ENCODE measurements at regions not wholly inside any gene's neighbourhood (a gene's known extent, or its start where the extent isn't known, plus 50 kb on each side); places are given as distances from the start of the nearest gene placed in this dataset.

DNA sequence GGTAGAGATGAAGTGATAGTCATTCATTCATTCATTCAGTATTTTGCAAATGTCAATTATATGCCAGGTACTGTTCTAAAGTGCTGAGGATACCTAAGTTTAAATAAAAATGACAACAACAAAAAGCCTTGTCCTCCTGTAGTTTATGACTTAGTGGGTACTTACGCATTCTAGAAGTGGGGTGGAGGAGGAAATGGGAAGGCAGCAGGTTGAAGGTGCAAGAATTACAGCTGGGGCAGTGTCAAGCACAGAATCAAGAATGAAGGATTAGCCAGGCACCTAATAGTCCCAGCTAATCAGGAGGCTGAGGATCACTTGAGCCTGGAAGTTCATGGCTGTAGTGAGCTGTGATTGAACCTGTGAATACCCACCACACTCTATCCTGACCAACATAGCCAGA lies 90.7 kb upstream of the STARD13 start:
- TF ChIP-seq CTCF (IDR thresholded peaks at IDR 0.05) (no peak), POLR2A (IDR thresholded peaks at IDR 0.05) (no peak), EP300 (IDR thresholded peaks at IDR 0.05) (no peak)

All from ovary (tissue), 3 donors.